DOHH2 (cell line): ENCODE measurements at regions not wholly inside any gene's neighbourhood (a gene's known extent, or its start where the extent isn't known, plus 50 kb on each side); places are given as distances from the start of the nearest gene placed in this dataset.

Experiments used
- H3F3A ChIP-seq: fragments of 200-600 bp; sonication (generic), shearing (Covaris generic); 2 replicates; pipeline ENCODE4 v1.6.0; 2016; ENCODE audit warnings: antibody characterized with exemption, mild to moderate bottlenecking; ENCODE audit not compliant: control insufficient read depth, insufficient read depth
- H3K27ac ChIP-seq: fragments of 200-600 bp; sonication (generic); 2 replicates; pipeline ENCODE4 v1.5.1; 2014; ENCODE audit warnings: low read depth, mild to moderate bottlenecking, low read length, moderate library complexity
- H3K27me3 ChIP-seq: fragments of 200-600 bp; sonication (generic); 2 replicates; pipeline ENCODE4 v1.6.1; 2014; ENCODE audit warnings: mild to moderate bottlenecking, low read length, mixed read lengths; ENCODE audit not compliant: control insufficient read depth
- H3K36me3 ChIP-seq: fragments of 200-600 bp; sonication (generic); 2 replicates; pipeline ENCODE4 v1.6.1; 2014; ENCODE audit warnings: mild to moderate bottlenecking, low read length, moderate library complexity, mixed read lengths; ENCODE audit not compliant: control insufficient read depth
- H3K4me1 ChIP-seq: fragments of 200-600 bp; sonication (generic); 2 replicates; pipeline ENCODE4 v1.6.1; 2014; ENCODE audit warnings: mild to moderate bottlenecking, low read length, mixed read lengths; ENCODE audit not compliant: control insufficient read depth
- H3K4me2 ChIP-seq: fragments of 200-600 bp; sonication (generic); 2 replicates; pipeline ENCODE4 v1.6.0; 2014; ENCODE audit warnings: mild to moderate bottlenecking, low read length, moderate library complexity
- H3K4me3 ChIP-seq: fragments of 200-600 bp; sonication (generic); 2 replicates; pipeline ENCODE4 v1.5.1; 2014; ENCODE audit warnings: mild to moderate bottlenecking, low read length, mixed read lengths
- H3K79me2 ChIP-seq: fragments of 200-600 bp; sonication (generic); 2 replicates; pipeline ENCODE4 v1.6.1; 2014; ENCODE audit warnings: mild to moderate bottlenecking, low read length, mixed read lengths; ENCODE audit not compliant: control insufficient read depth
- H3K9me2 ChIP-seq: fragments of 200-600 bp; sonication (generic); replicated peaks from 2 replicates; pipeline ENCODE4 v1.6.1; 2014; ENCODE audit warnings: mild to moderate bottlenecking, low read length, mixed read lengths; ENCODE audit not compliant: control insufficient read depth
- H3K9me3 ChIP-seq: fragments of 200-600 bp; sonication (generic); 2 replicates; pipeline ENCODE4 v1.6.1; 2014; ENCODE audit warnings: antibody characterized with exemption, low read length, mixed read lengths; ENCODE audit not compliant: control insufficient read depth, insufficient read depth
- H4K20me1 ChIP-seq: fragments of 200-600 bp; sonication (generic); 2 replicates; pipeline ENCODE4 v1.6.0; 2014; ENCODE audit warnings: low read depth, mild to moderate bottlenecking, antibody characterized with exemption, low read length, moderate library complexity; ENCODE audit not compliant: control insufficient read depth, insufficient read depth
- EZH2phosphoT487 ChIP-seq: fragments of 200-600 bp; sonication (generic); IDR thresholded peaks from 2 replicates; pipeline ENCODE4 v1.6.1; 2017; ENCODE audit warnings: borderline replicate concordance, mild to moderate bottlenecking, antibody characterized with exemption, low read length, moderate library complexity, mixed read lengths
- TF ChIP-seq, protein P1 (sequence below): fragments of 200-600 bp; sonication (generic); IDR thresholded peaks from one replicate; pipeline ENCODE4 v1.5.1; 2014; ENCODE audit warnings: antibody characterized with exemption, mild to moderate bottlenecking, low read depth, low read length; ENCODE audit not compliant: poor library complexity, severe bottlenecking

DNA sequence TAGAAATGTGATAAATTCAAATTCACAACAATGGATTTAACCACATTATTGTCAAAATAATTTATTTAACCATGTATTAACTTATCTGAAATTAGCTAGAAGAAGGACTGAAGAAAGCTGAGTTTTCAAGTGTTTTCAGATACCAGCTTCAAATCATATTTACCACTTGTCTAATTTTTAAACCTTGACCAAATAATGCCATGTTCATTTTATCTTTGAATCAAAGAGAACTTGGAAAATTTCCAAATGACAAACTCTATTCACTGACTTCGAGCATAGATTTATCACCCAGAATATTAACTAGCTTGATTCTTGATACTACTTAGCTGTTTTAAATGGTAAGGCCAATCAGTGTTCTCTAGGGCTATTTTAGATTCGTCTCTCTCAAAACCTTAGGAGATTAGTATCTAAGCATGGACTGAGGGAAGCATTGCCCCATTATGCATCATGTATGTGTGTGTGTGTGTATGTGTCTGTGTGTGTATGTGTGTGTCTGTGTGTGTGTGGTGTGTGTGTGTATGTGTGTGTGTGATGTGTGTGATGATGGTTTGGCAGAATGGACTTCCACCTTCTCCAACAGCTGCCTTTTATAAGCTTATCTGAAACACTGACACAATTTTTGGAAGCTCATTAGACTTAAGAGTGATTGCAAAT is 667.5 kb upstream of the FANCL start:
- Histone ChIP-seq H3K4me3 (no peak overlapping the region), H3K27ac (no peak overlapping the region), H3F3A (no peaks in the 10 kb centered on the region), H3K27me3 (no peaks in the 10 kb centered on the region), H3K4me2 (no peak overlapping the region), H3K9me3 (no peaks in the 10 kb centered on the region), H3K79me2 (no peaks in the 10 kb centered on the region), H4K20me1 (no peaks in the 10 kb centered on the region), H3K9me2 (no peaks in the 10 kb centered on the region), H3K4me1 (peaks cover 7% of the 10 kb centered on the region), H3K36me3 (no peaks in the 10 kb centered on the region)
- TF ChIP-seq EZH2phosphoT487, result no peak
- TF ChIP-seq, protein P1, sequence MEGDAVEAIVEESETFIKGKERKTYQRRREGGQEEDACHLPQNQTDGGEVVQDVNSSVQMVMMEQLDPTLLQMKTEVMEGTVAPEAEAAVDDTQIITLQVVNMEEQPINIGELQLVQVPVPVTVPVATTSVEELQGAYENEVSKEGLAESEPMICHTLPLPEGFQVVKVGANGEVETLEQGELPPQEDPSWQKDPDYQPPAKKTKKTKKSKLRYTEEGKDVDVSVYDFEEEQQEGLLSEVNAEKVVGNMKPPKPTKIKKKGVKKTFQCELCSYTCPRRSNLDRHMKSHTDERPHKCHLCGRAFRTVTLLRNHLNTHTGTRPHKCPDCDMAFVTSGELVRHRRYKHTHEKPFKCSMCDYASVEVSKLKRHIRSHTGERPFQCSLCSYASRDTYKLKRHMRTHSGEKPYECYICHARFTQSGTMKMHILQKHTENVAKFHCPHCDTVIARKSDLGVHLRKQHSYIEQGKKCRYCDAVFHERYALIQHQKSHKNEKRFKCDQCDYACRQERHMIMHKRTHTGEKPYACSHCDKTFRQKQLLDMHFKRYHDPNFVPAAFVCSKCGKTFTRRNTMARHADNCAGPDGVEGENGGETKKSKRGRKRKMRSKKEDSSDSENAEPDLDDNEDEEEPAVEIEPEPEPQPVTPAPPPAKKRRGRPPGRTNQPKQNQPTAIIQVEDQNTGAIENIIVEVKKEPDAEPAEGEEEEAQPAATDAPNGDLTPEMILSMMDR, result no peak

DNA sequence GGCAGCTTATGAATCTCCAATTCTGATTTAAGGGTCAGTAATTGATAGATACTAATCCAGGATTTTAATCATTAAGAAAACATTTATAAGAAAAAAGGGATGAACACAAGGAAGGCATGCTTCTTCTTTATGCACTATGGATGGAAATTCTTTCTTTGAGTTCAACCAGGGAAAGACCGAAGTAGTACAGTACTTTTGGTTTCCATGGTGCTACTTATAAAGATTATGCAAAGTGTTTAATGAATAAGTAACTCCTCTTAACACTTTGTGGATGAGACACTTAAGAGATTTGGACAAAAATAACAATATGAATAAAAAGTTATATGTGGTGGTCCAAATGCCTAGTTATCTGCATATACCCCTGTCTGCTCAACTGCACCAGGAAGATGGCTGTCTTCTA is 666.5 kb upstream of the FANCL start:
- TF ChIP-seq, protein P1, result no peak
- no peak for TF ChIP-seq EZH2phosphoT487
- Histone ChIP-seq H3K27me3 (no peaks in the 10 kb centered on the region), H3K9me3 (no peaks in the 10 kb centered on the region), H3K4me3 (no peak overlapping the region), H3F3A (no peaks in the 10 kb centered on the region), H3K4me2 (no peak overlapping the region), H3K79me2 (no peaks in the 10 kb centered on the region), H3K4me1 (peaks cover 7% of the 10 kb centered on the region), H3K9me2 (no peaks in the 10 kb centered on the region), H3K27ac (no peak overlapping the region), H3K36me3 (no peaks in the 10 kb centered on the region), H4K20me1 (no peaks in the 10 kb centered on the region)

DNA sequence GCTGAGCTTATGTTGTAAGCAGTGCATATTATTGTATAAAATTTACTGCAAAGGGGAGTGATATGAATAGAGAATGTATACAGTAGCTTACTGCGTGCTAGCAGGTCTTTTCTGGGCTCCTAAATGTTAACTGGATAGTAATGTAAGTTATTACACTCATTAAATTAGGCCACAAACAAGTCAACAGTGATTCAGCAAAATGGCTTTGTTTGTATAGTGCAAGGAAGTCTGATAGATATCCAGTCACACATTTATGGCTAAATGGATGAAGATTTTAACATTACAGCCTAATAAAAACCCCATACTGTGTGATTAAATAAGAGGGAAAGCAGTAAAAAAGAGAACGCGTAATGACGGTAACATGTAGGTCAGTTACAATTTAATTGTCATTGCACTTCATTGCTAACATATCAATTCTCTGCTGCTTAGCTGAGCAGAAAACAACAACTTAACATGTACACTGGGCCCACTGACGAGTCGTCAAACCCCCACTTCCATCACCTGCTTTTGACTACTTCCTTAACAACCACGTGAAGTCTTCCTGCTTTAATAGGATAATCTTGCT is 665.0 kb upstream of the FANCL start:
- Histone ChIP-seq H3K4me1 (peaks cover 7% of the 10 kb centered on the region), H3F3A (no peaks in the 10 kb centered on the region), H3K79me2 (no peaks in the 10 kb centered on the region), H3K4me3 (no peak overlapping the region), H3K9me2 (no peaks in the 10 kb centered on the region), H3K36me3 (no peaks in the 10 kb centered on the region), H3K4me2 (no peak overlapping the region), H3K9me3 (no peaks in the 10 kb centered on the region), H3K27ac (no peak overlapping the region), H4K20me1 (no peaks in the 10 kb centered on the region), H3K27me3 (no peaks in the 10 kb centered on the region)
- TF ChIP-seq, protein P1, result no peak
- TF ChIP-seq EZH2phosphoT487, result no peak
